ENCODE measurements at regions not wholly inside any gene's neighbourhood (a gene's known extent, or its start where the extent isn't known, plus 50 kb on each side); places are given as distances from the start of the nearest gene placed in this dataset.

- Histone ChIP-seq H2BK120ac (ENCODE audit: low read depth, low read length) (no peak overlapping the region), H2AK5ac (ENCODE audit: low read depth, low read length) (no peak overlapping the region), H3K18ac (ENCODE audit: low read depth, low read length) (no peak overlapping the region), H2BK20ac (ENCODE audit: low read depth, low read length) (no peak overlapping the region), H4K20me1 (ENCODE audit: insufficient read depth, low read length) (no peaks in the 10 kb centered on the region), H3K36me3 (ENCODE audit: control insufficient read depth, insufficient read depth, low read length) (no peaks in the 10 kb centered on the region), H3K56ac (ENCODE audit: extremely low read depth, insufficient read depth, low read length) (no peak overlapping the region), H3K9me1 (ENCODE audit: insufficient read depth, low read length) (no peaks in the 10 kb centered on the region), H3K4me2 (ENCODE audit: low read depth, low read length) (no peak overlapping the region), H3K9ac (ENCODE audit: low read depth, low read length) (no peak overlapping the region), H2AK9ac (replicated peaks; ENCODE audit: low read depth, low read length, poor library complexity) (no peak overlapping the region), H2BK5ac (ENCODE audit: low read depth, low read length, poor library complexity, severe bottlenecking) (no peak overlapping the region), H3K9me3 (ENCODE audit: control insufficient read depth, insufficient read depth, low read length) (peaks cover 21% of the 10 kb centered on the region), H2AFZ (replicated peaks; ENCODE audit: low read length, poor library complexity) (no peak overlapping the region), H3K14ac (replicated peaks; ENCODE audit: low read depth, low read length) (no peak overlapping the region), H2BK15ac (ENCODE audit: low read depth, low read length) (no peak overlapping the region), H3K4me3 (ENCODE audit: insufficient read depth, low read depth, low read length) (no peak overlapping the region), H3K27me3 (ENCODE audit: control insufficient read depth, insufficient read depth, low read length) (no peaks in the 10 kb centered on the region), H4K91ac (ENCODE audit: insufficient read depth, low read depth, low read length) (no peak overlapping the region), H3K79me1 (ENCODE audit: low read depth in 1 of 2, low read length in 2 of 2) (no peaks in the 10 kb centered on the region), H3K4ac (ENCODE audit: low read depth, low read length) (no peak overlapping the region), H4K8ac (ENCODE audit: low read depth in 2 of 2, low read length in 2 of 2) (no peak overlapping the region), H3K27ac (ENCODE audit: insufficient read depth, low read length) (no peak overlapping the region), H4K5ac (ENCODE audit: low read depth, low read length) (no peak overlapping the region), H3K4me1 (ENCODE audit: control insufficient read depth, insufficient read depth, low read length) (no peaks in the 10 kb centered on the region), H3K23ac (ENCODE audit: low read depth, low read length) (no peak overlapping the region)
- intact Hi-C loops (cut with micrococcal nuclease) (no loop called here), in situ Hi-C loops (cut with MboI; ENCODE audit: low sequenced_read_pairs) (no loop called here), dilution Hi-C loops (cut with HindIII; ENCODE audit: low sequenced_read_pairs, unreplicated experiment) (no loop called here)
- ChIA-PET POLR2A (ENCODE audit: unreplicated experiment) (no interaction called here), CTCF (no interaction called here)
- DNase-seq (no peak), ATAC-seq (ENCODE audit: low read depth) (no peak)
- WGBS, 2 experiments (ENCODE audit: extremely low coverage in 2 of 2, insufficient read length in 1 of 2) = 46% methylated on average over 4 of the region's 8 CpGs; no CpG with 5 or more reads in 1 of the 2 experiments
- no peak for TF ChIP-seq SMC3 (IDR thresholded peaks at IDR 0.05; ENCODE audit: low read depth, low read length)
- TF ChIP-seq CEBPB (IDR thresholded peaks at IDR 0.05; ENCODE audit: low read depth, low read length) = no peak
- TF ChIP-seq NFE2L2 (IDR thresholded peaks at IDR 0.05; ENCODE audit: low read depth, low read length) = no peak
- TF ChIP-seq FOS (IDR thresholded peaks at IDR 0.05; ENCODE audit: low read depth, low read length) = no peak
- no peak for TF ChIP-seq USF2 (IDR thresholded peaks at IDR 0.05; ENCODE audit: low read depth, low read length)
- no peak for TF ChIP-seq CTCF (conservative IDR thresholded peaks at IDR 0.05; ENCODE audit: low read depth, low read length)
- TF ChIP-seq RCOR1 (IDR thresholded peaks at IDR 0.05; ENCODE audit: insufficient replicate concordance, low read length) = no peak
- no peak for TF ChIP-seq BHLHE40 (IDR thresholded peaks at IDR 0.05; ENCODE audit: low read depth, low read length)
- no peak for TF ChIP-seq RAD21 (IDR thresholded peaks at IDR 0.05; ENCODE audit: low read length)
- TF ChIP-seq CHD1 (IDR thresholded peaks at IDR 0.05; ENCODE audit: low read depth, low read length) = no peak
- no peak for TF ChIP-seq RFX5 (IDR thresholded peaks at IDR 0.05; ENCODE audit: low read depth, low read length)
- no peak for TF ChIP-seq POLR2A (IDR thresholded peaks at IDR 0.05; ENCODE audit: low read depth, low read length)
- no peak for TF ChIP-seq MAFK (IDR thresholded peaks at IDR 0.05; ENCODE audit: low read depth, low read length)
- BruUV-seq (replicated peaks) = no TSS peak
Measured at GRCh38 chr16:79325226-79325945, 275.2 kb downstream of the MAF start.
